GM18499 (cell line): ENCODE measurements at regions not wholly inside any gene's neighbourhood (a gene's known extent, or its start where the extent isn't known, plus 50 kb on each side); places are given as distances from the start of the nearest gene placed in this dataset.

Experiments
- ATAC-seq: cut with Tn5 transposase; IDR thresholded peaks from one replicate; pipeline ENCODE4 v1.9.1; 2021; ENCODE audit warnings: moderate number of reproducible peaks; ENCODE audit not compliant: insufficient read depth, unreplicated experiment

- ATAC-seq = no peak
Measured at GRCh38 chr12:127886827-127887226, 380.1 kb upstream of the TMEM132C start.

- ATAC-seq = no peak
Measured at GRCh38 chr12:127888943-127889719, 377.8 kb upstream of the TMEM132C start.

GRCh38 chr12:127893895-127894609 is 372.9 kb upstream of the TMEM132C start:
- no peak for ATAC-seq

GRCh38 chr12:127896661-127897060 is 370.3 kb upstream of the TMEM132C start:
- ATAC-seq = no peak

DNA sequence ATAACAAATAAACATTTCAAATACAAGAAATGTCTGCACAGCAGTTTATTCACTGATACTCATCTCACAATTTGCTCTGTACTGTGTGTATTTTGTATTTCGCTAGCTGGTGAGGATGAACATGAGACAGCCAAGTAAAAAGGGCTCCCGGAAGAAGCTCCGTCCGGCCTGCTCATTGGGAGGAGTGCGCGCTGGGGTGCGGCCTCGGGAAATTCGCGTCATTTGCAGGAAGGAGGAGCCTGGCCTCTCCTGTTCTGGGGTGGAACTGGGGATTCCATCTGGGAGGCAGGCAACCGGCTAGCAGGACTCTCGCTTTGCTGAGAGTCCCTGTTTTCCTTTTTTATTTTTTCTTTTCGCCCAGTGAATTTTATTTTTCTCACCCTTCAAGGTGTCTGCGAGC is 368.4 kb upstream of the TMEM132C start:
- ATAC-seq = no peak

DNA sequence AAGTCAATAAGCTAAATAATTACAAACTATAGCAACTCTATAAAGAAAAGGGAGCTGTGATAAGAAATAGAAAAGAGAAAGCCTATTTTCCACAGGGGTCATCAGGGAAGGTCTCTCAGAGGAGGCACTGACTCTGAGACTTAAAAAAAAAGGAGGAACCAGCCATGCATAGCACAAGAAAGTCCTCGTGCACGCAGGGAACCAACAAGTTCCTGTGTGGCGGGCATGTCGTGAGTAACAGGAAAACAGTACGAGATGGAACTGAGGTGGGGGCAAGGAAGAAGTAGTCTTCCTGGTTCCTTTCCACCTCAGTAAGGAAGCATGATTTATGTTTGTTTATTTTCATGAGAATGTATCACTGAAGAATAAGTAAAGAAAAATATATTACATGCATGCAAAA is 367.0 kb upstream of the TMEM132C start:
- ATAC-seq = no peak

- ATAC-seq = no peak
Measured at GRCh38 chr12:127900386-127900785, 366.6 kb upstream of the TMEM132C start.

GRCh38 chr12:127903146-127903545 is 363.8 kb upstream of the TMEM132C start:
- no peak for ATAC-seq

DNA sequence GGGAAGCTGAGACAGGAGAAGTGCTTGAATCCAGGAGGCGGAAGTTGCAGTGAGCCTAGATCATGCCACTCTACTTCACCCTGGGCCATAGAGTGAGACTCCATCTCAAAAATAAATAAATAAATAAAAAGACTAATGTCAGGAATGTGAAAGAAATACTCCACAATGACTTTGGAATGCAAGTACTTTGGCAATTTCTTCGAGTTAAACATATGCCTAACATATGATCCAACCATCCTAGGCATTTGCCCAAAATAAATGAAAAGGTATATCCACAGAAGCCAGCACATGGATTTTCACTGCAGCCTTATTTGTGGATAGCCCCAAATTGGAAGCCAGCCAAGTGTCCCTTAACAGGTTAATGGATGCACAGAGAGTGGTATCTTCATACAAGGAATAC is 357.9 kb upstream of the TMEM132C start:
- ATAC-seq = no peak

GRCh38 chr12:127911291-127911690 is 355.7 kb upstream of the TMEM132C start:
- no peak for ATAC-seq

GRCh38 chr12:127912035-127912665 is 354.8 kb upstream of the TMEM132C start:
- ATAC-seq = no peak

GRCh38 chr12:127923501-127923900 is 343.5 kb upstream of the TMEM132C start:
- no peak for ATAC-seq

DNA sequence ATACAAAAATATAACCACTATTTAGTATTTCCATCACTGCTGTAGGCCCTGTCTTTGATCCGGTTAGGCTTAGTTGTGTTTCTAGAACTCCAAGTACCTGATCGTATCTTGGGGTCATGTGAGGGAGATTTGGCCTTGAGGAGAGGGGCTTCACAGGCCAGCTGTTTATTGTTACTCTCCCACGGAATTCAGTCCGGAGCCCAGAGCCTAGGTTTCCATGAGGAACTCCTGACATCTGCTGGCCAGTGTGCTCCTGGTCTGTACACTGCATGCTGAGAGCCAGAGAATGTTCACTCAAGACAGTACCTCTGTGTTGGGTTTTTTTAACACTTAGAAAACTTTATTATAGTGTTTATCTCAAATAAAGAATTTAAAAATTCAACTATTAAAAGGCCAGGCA is 341.0 kb upstream of the TMEM132C start:
- ATAC-seq = no peak

DNA sequence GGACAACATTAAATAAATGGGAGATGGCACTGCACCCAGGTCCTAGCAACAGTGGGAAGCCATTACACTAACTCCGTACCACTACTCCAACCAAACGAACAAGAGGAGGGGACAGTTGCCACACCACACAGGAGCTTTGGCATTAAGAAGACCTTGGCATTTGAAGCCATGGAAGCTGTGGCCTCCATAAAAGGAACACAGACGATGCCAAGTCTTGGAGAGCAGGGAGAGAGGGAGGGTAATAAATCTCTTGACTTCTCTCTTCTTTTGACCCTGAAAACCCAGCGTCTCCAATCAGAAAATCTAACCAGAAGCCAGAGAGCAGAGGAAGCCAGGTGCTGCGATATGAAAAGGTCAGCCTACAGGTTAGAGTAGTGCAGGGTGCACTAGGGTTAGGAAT is 338.8 kb upstream of the TMEM132C start:
- no peak for ATAC-seq

GRCh38 chr12:127928615-127929571 is 338.1 kb upstream of the TMEM132C start:
- no peak for ATAC-seq

- ATAC-seq = no peak
Measured at GRCh38 chr12:127930122-127930521, 336.8 kb upstream of the TMEM132C start.

DNA sequence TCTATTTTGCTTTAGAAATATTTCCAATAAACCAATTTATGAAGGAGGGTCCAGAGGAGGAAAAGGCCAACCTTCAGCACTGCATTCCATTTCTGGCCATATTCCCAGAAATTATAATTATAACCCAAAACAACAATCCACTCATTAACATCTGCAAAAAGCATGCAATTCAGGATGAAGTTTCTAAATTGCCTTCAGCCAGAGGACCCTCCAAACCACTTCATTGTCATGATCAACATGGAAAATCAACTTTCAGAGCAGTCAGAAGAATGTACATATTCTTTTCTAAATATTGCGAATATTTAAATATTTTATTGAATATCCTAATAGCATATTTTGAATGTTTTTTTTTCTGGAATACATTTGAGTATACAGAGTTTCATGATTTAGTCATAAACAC is 332.6 kb upstream of the TMEM132C start:
- no peak for ATAC-seq

DNA sequence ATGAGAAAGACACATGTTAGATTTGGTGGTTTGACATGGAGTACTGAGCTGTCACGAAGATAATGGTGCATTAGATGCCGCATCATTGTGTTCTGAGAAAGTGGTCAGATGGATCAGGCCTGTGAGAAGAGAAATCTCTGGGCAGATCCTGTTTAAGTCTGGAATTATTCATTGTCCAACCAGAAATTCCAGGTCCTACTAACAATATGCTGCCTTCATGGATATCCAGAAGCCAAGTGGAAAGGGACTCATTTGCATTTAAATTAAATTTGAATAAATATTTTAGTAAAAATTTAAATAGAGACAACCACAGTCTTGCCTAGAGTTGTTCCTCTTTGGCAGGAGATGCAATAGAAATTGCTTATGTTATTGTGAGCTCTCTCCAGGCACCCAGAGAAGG is 330.5 kb upstream of the TMEM132C start:
- no peak for ATAC-seq

DNA sequence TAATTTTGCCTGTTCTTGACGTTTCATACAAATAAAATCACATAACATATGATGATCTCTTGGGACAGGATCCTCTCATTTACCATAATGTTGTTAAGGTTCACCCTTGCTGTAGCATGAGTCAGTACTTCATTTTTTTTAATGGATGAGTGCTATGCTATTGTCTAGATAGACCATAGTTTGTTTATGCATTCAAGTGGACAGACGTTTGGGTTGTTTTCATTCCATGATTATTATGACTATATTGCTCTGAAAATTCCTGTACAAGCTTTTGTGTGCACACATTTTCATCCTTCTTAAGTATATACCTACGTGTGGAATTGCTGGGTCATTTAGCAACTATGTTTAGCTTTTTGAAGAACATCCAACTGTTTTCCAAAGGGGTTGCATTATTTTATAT is 325.6 kb upstream of the TMEM132C start:
- ATAC-seq = no peak

DNA sequence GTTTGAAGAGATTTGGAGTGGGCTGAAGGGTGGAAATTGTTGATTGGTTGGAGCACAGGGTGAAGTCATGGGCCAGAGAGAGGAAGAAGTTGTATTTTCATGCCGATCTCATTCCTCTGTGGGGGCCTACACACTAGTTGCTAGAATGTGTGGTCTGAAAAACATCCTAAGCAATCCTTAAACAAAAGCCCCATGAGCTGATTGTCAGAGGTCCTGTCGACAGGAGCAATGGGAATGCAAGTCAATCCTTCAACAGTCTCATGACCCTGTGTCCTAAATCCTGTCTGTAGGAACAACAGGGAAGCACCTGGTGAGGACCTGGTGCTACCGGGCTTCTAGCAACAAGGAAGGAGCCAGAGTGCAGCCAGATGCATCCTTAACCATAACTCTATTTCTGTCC is 324.0 kb upstream of the TMEM132C start:
- no peak for ATAC-seq
